ENCODE measurements at regions not wholly inside any gene's neighbourhood (a gene's known extent, or its start where the extent isn't known, plus 50 kb on each side); places are given as distances from the start of the nearest gene placed in this dataset.

DNA sequence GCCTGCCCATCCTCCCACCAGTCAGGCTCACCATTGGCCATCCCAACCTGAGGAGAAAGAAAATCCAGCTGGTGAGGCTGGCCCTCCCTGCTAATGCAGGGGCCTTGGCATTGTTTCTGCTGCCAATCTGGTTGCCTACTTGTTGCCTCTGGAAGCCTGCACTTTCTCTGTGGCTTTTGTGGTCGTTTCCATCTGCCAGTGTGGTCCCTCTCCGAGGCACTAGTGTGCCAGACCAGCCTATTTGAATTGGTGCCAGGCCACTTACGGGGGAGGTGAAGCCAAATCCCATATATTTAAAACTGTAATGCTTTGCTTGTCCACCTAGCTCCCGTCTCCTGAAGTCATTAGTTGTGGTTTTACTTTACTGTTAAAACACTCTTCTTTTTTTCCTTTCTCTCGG is 213.4 kb upstream of the ADAMTSL1 start:
- TF ChIP-seq, protein P1, sequence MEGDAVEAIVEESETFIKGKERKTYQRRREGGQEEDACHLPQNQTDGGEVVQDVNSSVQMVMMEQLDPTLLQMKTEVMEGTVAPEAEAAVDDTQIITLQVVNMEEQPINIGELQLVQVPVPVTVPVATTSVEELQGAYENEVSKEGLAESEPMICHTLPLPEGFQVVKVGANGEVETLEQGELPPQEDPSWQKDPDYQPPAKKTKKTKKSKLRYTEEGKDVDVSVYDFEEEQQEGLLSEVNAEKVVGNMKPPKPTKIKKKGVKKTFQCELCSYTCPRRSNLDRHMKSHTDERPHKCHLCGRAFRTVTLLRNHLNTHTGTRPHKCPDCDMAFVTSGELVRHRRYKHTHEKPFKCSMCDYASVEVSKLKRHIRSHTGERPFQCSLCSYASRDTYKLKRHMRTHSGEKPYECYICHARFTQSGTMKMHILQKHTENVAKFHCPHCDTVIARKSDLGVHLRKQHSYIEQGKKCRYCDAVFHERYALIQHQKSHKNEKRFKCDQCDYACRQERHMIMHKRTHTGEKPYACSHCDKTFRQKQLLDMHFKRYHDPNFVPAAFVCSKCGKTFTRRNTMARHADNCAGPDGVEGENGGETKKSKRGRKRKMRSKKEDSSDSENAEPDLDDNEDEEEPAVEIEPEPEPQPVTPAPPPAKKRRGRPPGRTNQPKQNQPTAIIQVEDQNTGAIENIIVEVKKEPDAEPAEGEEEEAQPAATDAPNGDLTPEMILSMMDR (IDR thresholded peaks at IDR 0.05): no peak
- TF ChIP-seq POLR2A (IDR thresholded peaks at IDR 0.05): no peak

All from esophagus squamous epithelium (tissue), 4 donors.